ENCODE measurements at regions not wholly inside any gene's neighbourhood (a gene's known extent, or its start where the extent isn't known, plus 50 kb on each side); places are given as distances from the start of the nearest gene placed in this dataset.

GRCh38 chr10:104505521-104506042 lies 135.5 kb upstream of the SORCS3 start:
- DNase-seq (ENCODE audit: low read depth), result no peak

- DNase-seq (ENCODE audit: low read depth), result no peak
Observed at GRCh38 chr10:104509981-104510380, 131.1 kb upstream of the SORCS3 start.

- no peak for DNase-seq (ENCODE audit: low read depth)
Observed at GRCh38 chr10:104510644-104511043, 130.4 kb upstream of the SORCS3 start.

GRCh38 chr10:104512800-104513199 lies 128.3 kb upstream of the SORCS3 start:
- no peak for DNase-seq (ENCODE audit: low read depth)

GRCh38 chr10:104515678-104516199 lies 125.4 kb upstream of the SORCS3 start:
- no peak for DNase-seq (ENCODE audit: low read depth)

- no peak for DNase-seq (ENCODE audit: low read depth)
Observed at GRCh38 chr10:104516986-104517385, 124.1 kb upstream of the SORCS3 start.

GRCh38 chr10:104517946-104518345 lies 123.1 kb upstream of the SORCS3 start:
- no peak for DNase-seq (ENCODE audit: low read depth)

- DNase-seq (ENCODE audit: low read depth), result no peak
Observed at GRCh38 chr10:104518891-104519290, 122.2 kb upstream of the SORCS3 start.

- no peak for DNase-seq (ENCODE audit: low read depth)
Observed at GRCh38 chr10:104520653-104521052, 120.4 kb upstream of the SORCS3 start.

GRCh38 chr10:104521901-104522694 lies 119.0 kb upstream of the SORCS3 start:
- no peak for DNase-seq (ENCODE audit: low read depth)

- no peak for DNase-seq (ENCODE audit: low read depth)
Observed at GRCh38 chr10:104526188-104526587, 114.9 kb upstream of the SORCS3 start.

GRCh38 chr10:104527013-104527412 lies 114.1 kb upstream of the SORCS3 start:
- DNase-seq (ENCODE audit: low read depth), result no peak

GRCh38 chr10:104540181-104540580 lies 100.9 kb upstream of the SORCS3 start:
- DNase-seq (ENCODE audit: low read depth), result no peak

GRCh38 chr10:104541820-104542219 lies 99.3 kb upstream of the SORCS3 start:
- DNase-seq (ENCODE audit: low read depth), result no peak

GRCh38 chr10:104546336-104546735 lies 94.8 kb upstream of the SORCS3 start:
- no peak for DNase-seq (ENCODE audit: low read depth)

GRCh38 chr10:104546756-104547155 lies 94.3 kb upstream of the SORCS3 start:
- no peak for DNase-seq (ENCODE audit: low read depth)

- DNase-seq (ENCODE audit: low read depth), result no peak
Observed at GRCh38 chr10:104548090-104548489, 93.0 kb upstream of the SORCS3 start.

GRCh38 chr10:104556831-104557230 lies 84.3 kb upstream of the SORCS3 start:
- no peak for DNase-seq (ENCODE audit: low read depth)

GRCh38 chr10:104557966-104558365 lies 83.1 kb upstream of the SORCS3 start:
- no peak for DNase-seq (ENCODE audit: low read depth)

GRCh38 chr10:104559935-104560334 lies 81.2 kb upstream of the SORCS3 start:
- DNase-seq (ENCODE audit: low read depth), result no peak

GRCh38 chr10:104563051-104563450 lies 78.0 kb upstream of the SORCS3 start:
- no peak for DNase-seq (ENCODE audit: low read depth)

GRCh38 chr10:104563548-104563947 lies 77.5 kb upstream of the SORCS3 start:
- no peak for DNase-seq (ENCODE audit: low read depth)

- DNase-seq (ENCODE audit: low read depth), result no peak
Observed at GRCh38 chr10:104574427-104574826, 66.7 kb upstream of the SORCS3 start.

GRCh38 chr10:104574838-104575237 lies 66.3 kb upstream of the SORCS3 start:
- no peak for DNase-seq (ENCODE audit: low read depth)

Measured in stimulated activated CD8-positive, alpha-beta memory T cell treated with anti-CD3 and anti-CD28 coated beads, Interleukin-7, amount 100 ng/mL, for 24 hours (primary cell).